ENCODE measurements at regions not wholly inside any gene's neighbourhood (a gene's known extent, or its start where the extent isn't known, plus 50 kb on each side); places are given as distances from the start of the nearest gene placed in this dataset.

GRCh38 chr4:32589853-32590252 is 1869.7 kb downstream of the PCDH7 start:
- WGBS, 2 experiments (ENCODE audit: insufficient coverage in 2 of 2): 100% methylated on average over 2 of the region's 2 CpGs; no CpG with 5 or more reads in 1 of the 2 experiments
- Histone ChIP-seq H3K4me1 (ENCODE audit: control insufficient read depth, insufficient read depth, low read length, poor library complexity, severe bottlenecking) (no peaks in the 10 kb centered on the region), H3K9me3 (ENCODE audit: control insufficient read depth, low read length) (no peaks in the 10 kb centered on the region), H3K27ac (ENCODE audit: low read depth, low read length, severe bottlenecking) (no peak overlapping the region), H3K36me3 (ENCODE audit: control insufficient read depth, insufficient read depth, low read length) (no peaks in the 10 kb centered on the region), H3K4me3 (ENCODE audit: extremely low read depth, insufficient read depth, low read length, poor library complexity, severe bottlenecking) (no peak overlapping the region)

GRCh38 chr4:32597354-32597753 is 1877.2 kb downstream of the PCDH7 start:
- 100% methylated on average over 1 of the region's 1 CpG; no CpG with 5 or more reads in 1 of the 2 experiments for WGBS, 2 experiments (ENCODE audit: insufficient coverage in 2 of 2)
- no peaks in the 10 kb centered on the region for H3K36me3 ChIP-seq (ENCODE audit: control insufficient read depth, insufficient read depth, low read length)
- no peak overlapping the region for H3K27ac ChIP-seq (ENCODE audit: low read depth, low read length, severe bottlenecking)
- H3K9me3 ChIP-seq (ENCODE audit: control insufficient read depth, low read length): no peaks in the 10 kb centered on the region
- no peak overlapping the region for H3K4me3 ChIP-seq (ENCODE audit: extremely low read depth, insufficient read depth, low read length, poor library complexity, severe bottlenecking)
- no peaks in the 10 kb centered on the region for H3K4me1 ChIP-seq (ENCODE audit: control insufficient read depth, insufficient read depth, low read length, poor library complexity, severe bottlenecking)

- 82 to 92% methylated on average over 2 to 3 of the region's 3 CpGs for WGBS, 2 experiments (ENCODE audit: insufficient coverage in 2 of 2)
- H3K4me3 ChIP-seq (ENCODE audit: extremely low read depth, insufficient read depth, low read length, poor library complexity, severe bottlenecking): no peak overlapping the region
- H3K27ac ChIP-seq (ENCODE audit: low read depth, low read length, severe bottlenecking): no peak overlapping the region
- H3K36me3 ChIP-seq (ENCODE audit: control insufficient read depth, insufficient read depth, low read length): no peaks in the 10 kb centered on the region
- no peaks in the 10 kb centered on the region for H3K4me1 ChIP-seq (ENCODE audit: control insufficient read depth, insufficient read depth, low read length, poor library complexity, severe bottlenecking)
- no peaks in the 10 kb centered on the region for H3K9me3 ChIP-seq (ENCODE audit: control insufficient read depth, low read length)
These were observed 1881.7 kb downstream of the PCDH7 start for GRCh38 chr4:32601848-32602247.

GRCh38 chr4:32607978-32608377 is 1887.8 kb downstream of the PCDH7 start:
- Histone ChIP-seq H3K4me1 (ENCODE audit: control insufficient read depth, insufficient read depth, low read length, poor library complexity, severe bottlenecking) (no peaks in the 10 kb centered on the region), H3K36me3 (ENCODE audit: control insufficient read depth, insufficient read depth, low read length) (no peaks in the 10 kb centered on the region), H3K27ac (ENCODE audit: low read depth, low read length, severe bottlenecking) (no peak overlapping the region), H3K4me3 (ENCODE audit: extremely low read depth, insufficient read depth, low read length, poor library complexity, severe bottlenecking) (no peak overlapping the region), H3K9me3 (ENCODE audit: control insufficient read depth, low read length) (no peaks in the 10 kb centered on the region)
- WGBS, 2 experiments (ENCODE audit: insufficient coverage in 2 of 2): no CpG with 5 or more reads among the region's 1 CpG

GRCh38 chr4:32624943-32625603 is 1904.9 kb downstream of the PCDH7 start:
- WGBS, 2 experiments (ENCODE audit: insufficient coverage in 2 of 2): 90 to 96% methylated on average over 3 of the region's 7 CpGs
- Histone ChIP-seq H3K4me3 (ENCODE audit: extremely low read depth, insufficient read depth, low read length, poor library complexity, severe bottlenecking) (no peak overlapping the region), H3K4me1 (ENCODE audit: control insufficient read depth, insufficient read depth, low read length, poor library complexity, severe bottlenecking) (no peaks in the 10 kb centered on the region), H3K36me3 (ENCODE audit: control insufficient read depth, insufficient read depth, low read length) (no peaks in the 10 kb centered on the region), H3K27ac (ENCODE audit: low read depth, low read length, severe bottlenecking) (no peak overlapping the region), H3K9me3 (ENCODE audit: control insufficient read depth, low read length) (no peaks in the 10 kb centered on the region)

- no peaks in the 10 kb centered on the region for H3K9me3 ChIP-seq (ENCODE audit: control insufficient read depth, low read length)
- H3K4me1 ChIP-seq (ENCODE audit: control insufficient read depth, insufficient read depth, low read length, poor library complexity, severe bottlenecking): no peaks in the 10 kb centered on the region
- H3K27ac ChIP-seq (ENCODE audit: low read depth, low read length, severe bottlenecking): no peak overlapping the region
- H3K36me3 ChIP-seq (ENCODE audit: control insufficient read depth, insufficient read depth, low read length): no peaks in the 10 kb centered on the region
- no peak overlapping the region for H3K4me3 ChIP-seq (ENCODE audit: extremely low read depth, insufficient read depth, low read length, poor library complexity, severe bottlenecking)
- 100% methylated on average over 1 of the region's 4 CpGs; no CpG with 5 or more reads in 1 of the 2 experiments for WGBS, 2 experiments (ENCODE audit: insufficient coverage in 2 of 2)
These were observed 1905.6 kb downstream of the PCDH7 start for GRCh38 chr4:32625687-32626337.

GRCh38 chr4:32631831-32632230 is 1911.7 kb downstream of the PCDH7 start:
- 72 to 83% methylated on average over 2 of the region's 3 CpGs for WGBS, 2 experiments (ENCODE audit: insufficient coverage in 2 of 2)
- Histone ChIP-seq H3K36me3 (ENCODE audit: control insufficient read depth, insufficient read depth, low read length) (no peaks in the 10 kb centered on the region), H3K4me3 (ENCODE audit: extremely low read depth, insufficient read depth, low read length, poor library complexity, severe bottlenecking) (no peak overlapping the region), H3K27ac (ENCODE audit: low read depth, low read length, severe bottlenecking) (no peak overlapping the region), H3K9me3 (ENCODE audit: control insufficient read depth, low read length) (no peaks in the 10 kb centered on the region), H3K4me1 (ENCODE audit: control insufficient read depth, insufficient read depth, low read length, poor library complexity, severe bottlenecking) (no peaks in the 10 kb centered on the region)

- Histone ChIP-seq H3K4me1 (ENCODE audit: control insufficient read depth, insufficient read depth, low read length, poor library complexity, severe bottlenecking) (no peaks in the 10 kb centered on the region), H3K9me3 (ENCODE audit: control insufficient read depth, low read length) (no peaks in the 10 kb centered on the region), H3K27ac (ENCODE audit: low read depth, low read length, severe bottlenecking) (no peak overlapping the region), H3K36me3 (ENCODE audit: control insufficient read depth, insufficient read depth, low read length) (no peaks in the 10 kb centered on the region), H3K4me3 (ENCODE audit: extremely low read depth, insufficient read depth, low read length, poor library complexity, severe bottlenecking) (no peak overlapping the region)
- WGBS, 2 experiments (ENCODE audit: insufficient coverage in 2 of 2): 64 to 85% methylated on average over 7 to 13 of the region's 17 CpGs
These were observed 1913.3 kb downstream of the PCDH7 start for GRCh38 chr4:32633421-32633820.

- H3K36me3 ChIP-seq (ENCODE audit: control insufficient read depth, insufficient read depth, low read length): no peaks in the 10 kb centered on the region
- no peaks in the 10 kb centered on the region for H3K4me1 ChIP-seq (ENCODE audit: control insufficient read depth, insufficient read depth, low read length, poor library complexity, severe bottlenecking)
- 85 to 97% methylated on average over 2 to 3 of the region's 6 CpGs for WGBS, 2 experiments (ENCODE audit: insufficient coverage in 2 of 2)
- H3K27ac ChIP-seq (ENCODE audit: low read depth, low read length, severe bottlenecking): no peak overlapping the region
- peaks cover 10% of the 10 kb centered on the region for H3K9me3 ChIP-seq (ENCODE audit: control insufficient read depth, low read length)
- no peak overlapping the region for H3K4me3 ChIP-seq (ENCODE audit: extremely low read depth, insufficient read depth, low read length, poor library complexity, severe bottlenecking)
These were observed 1925.5 kb downstream of the PCDH7 start for GRCh38 chr4:32645653-32646052.

- H3K27ac ChIP-seq (ENCODE audit: low read depth, low read length, severe bottlenecking): no peak overlapping the region
- no peak overlapping the region for H3K4me3 ChIP-seq (ENCODE audit: extremely low read depth, insufficient read depth, low read length, poor library complexity, severe bottlenecking)
- no peaks in the 10 kb centered on the region for H3K4me1 ChIP-seq (ENCODE audit: control insufficient read depth, insufficient read depth, low read length, poor library complexity, severe bottlenecking)
- WGBS, 2 experiments (ENCODE audit: insufficient coverage in 2 of 2): 100% methylated on average over 1 of the region's 3 CpGs; no CpG with 5 or more reads in 1 of the 2 experiments
- H3K9me3 ChIP-seq (ENCODE audit: control insufficient read depth, low read length): no peaks in the 10 kb centered on the region
- no peaks in the 10 kb centered on the region for H3K36me3 ChIP-seq (ENCODE audit: control insufficient read depth, insufficient read depth, low read length)
These were observed 1937.8 kb downstream of the PCDH7 start for GRCh38 chr4:32658019-32658418.

- Histone ChIP-seq H3K36me3 (ENCODE audit: control insufficient read depth, insufficient read depth, low read length) (no peaks in the 10 kb centered on the region), H3K4me3 (ENCODE audit: extremely low read depth, insufficient read depth, low read length, poor library complexity, severe bottlenecking) (no peak overlapping the region), H3K9me3 (ENCODE audit: control insufficient read depth, low read length) (no peaks in the 10 kb centered on the region), H3K27ac (ENCODE audit: low read depth, low read length, severe bottlenecking) (no peak overlapping the region), H3K4me1 (ENCODE audit: control insufficient read depth, insufficient read depth, low read length, poor library complexity, severe bottlenecking) (no peaks in the 10 kb centered on the region)
- whole genome bisulfite sequencing, 2 experiments (ENCODE audit: insufficient coverage in 2 of 2): no CpG with 5 or more reads among the region's 3 CpGs
These were observed 1941.1 kb downstream of the PCDH7 start for GRCh38 chr4:32661229-32661628.

All from mesodermal cell (in vitro differentiated cells).